Loucy (cell line): ENCODE measurements at regions not wholly inside any gene's neighbourhood (a gene's known extent, or its start where the extent isn't known, plus 50 kb on each side); places are given as distances from the start of the nearest gene placed in this dataset.

Experiments
- EZH2phosphoT487 ChIP-seq: fragments of 200-600 bp; IDR thresholded peaks from 2 replicates; pipeline ENCODE4 v1.6.1; 2018; ENCODE audit warnings: antibody characterized with exemption, mild to moderate bottlenecking, moderate library complexity, borderline replicate concordance
- TF ChIP-seq, protein P1 (sequence below): fragments of 200-600 bp; sonication (generic); conservative IDR thresholded peaks from 2 replicates; pipeline ENCODE4 v1.5.1; 2014; ENCODE audit warnings: mild to moderate bottlenecking, antibody characterized with exemption, low read length

DNA sequence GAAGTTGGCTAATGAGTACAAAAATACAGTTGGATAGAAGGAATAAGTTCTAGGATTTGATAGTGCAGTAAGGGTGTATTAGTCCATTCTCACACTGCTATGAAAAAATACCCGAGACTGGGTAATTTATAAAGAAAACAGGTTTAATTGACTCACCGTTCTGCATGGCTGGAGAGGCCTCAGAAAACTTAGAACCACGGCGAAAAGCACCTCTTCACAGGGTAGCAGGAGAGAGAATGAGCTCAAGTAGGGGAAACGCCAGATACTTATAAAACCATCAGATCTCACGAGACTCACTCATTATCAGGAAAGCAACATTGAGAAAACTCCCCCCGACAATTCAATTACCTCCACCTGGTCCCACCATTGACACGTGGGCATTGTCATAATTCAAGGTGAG lies 483.3 kb downstream of the TUSC7 start:
- TF ChIP-seq, protein P1, sequence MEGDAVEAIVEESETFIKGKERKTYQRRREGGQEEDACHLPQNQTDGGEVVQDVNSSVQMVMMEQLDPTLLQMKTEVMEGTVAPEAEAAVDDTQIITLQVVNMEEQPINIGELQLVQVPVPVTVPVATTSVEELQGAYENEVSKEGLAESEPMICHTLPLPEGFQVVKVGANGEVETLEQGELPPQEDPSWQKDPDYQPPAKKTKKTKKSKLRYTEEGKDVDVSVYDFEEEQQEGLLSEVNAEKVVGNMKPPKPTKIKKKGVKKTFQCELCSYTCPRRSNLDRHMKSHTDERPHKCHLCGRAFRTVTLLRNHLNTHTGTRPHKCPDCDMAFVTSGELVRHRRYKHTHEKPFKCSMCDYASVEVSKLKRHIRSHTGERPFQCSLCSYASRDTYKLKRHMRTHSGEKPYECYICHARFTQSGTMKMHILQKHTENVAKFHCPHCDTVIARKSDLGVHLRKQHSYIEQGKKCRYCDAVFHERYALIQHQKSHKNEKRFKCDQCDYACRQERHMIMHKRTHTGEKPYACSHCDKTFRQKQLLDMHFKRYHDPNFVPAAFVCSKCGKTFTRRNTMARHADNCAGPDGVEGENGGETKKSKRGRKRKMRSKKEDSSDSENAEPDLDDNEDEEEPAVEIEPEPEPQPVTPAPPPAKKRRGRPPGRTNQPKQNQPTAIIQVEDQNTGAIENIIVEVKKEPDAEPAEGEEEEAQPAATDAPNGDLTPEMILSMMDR: no peak
- no peak for TF ChIP-seq EZH2phosphoT487
